GM18511 (cell line): ENCODE measurements at regions not wholly inside any gene's neighbourhood (a gene's known extent, or its start where the extent isn't known, plus 50 kb on each side); places are given as distances from the start of the nearest gene placed in this dataset.
"Not testable (repeated sequence)": the region's sequence is repeated elsewhere in the genome, so short reads cannot be mapped to it uniquely, and the experiment has no call there.

Source experiments
- ATAC-seq: cut with Tn5 transposase; IDR thresholded peaks from one replicate; pipeline ENCODE4 v1.9.1; 2021; ENCODE audit warnings: mild to moderate bottlenecking, moderate library complexity; ENCODE audit not compliant: unreplicated experiment

DNA sequence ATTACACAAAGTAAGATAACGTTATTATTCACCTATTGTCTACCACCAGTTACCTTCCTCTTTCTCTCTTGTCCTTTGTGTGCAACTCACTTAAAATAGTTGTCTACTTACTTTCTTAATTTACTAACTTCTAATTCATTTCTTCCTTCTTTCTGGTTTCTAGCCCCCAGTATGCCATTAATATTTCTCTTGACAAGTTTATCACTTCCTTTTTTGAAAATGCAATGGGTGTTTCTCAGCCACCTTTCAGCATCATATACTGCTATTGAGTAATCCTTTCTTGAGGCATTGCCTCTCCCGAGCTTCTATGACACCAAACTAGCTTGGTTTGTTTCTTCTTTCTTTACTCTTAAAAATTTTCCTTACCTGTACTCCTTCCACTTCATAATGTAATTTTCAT, 633.6 kb downstream of the TMTC2 start:
- no peak for ATAC-seq

DNA sequence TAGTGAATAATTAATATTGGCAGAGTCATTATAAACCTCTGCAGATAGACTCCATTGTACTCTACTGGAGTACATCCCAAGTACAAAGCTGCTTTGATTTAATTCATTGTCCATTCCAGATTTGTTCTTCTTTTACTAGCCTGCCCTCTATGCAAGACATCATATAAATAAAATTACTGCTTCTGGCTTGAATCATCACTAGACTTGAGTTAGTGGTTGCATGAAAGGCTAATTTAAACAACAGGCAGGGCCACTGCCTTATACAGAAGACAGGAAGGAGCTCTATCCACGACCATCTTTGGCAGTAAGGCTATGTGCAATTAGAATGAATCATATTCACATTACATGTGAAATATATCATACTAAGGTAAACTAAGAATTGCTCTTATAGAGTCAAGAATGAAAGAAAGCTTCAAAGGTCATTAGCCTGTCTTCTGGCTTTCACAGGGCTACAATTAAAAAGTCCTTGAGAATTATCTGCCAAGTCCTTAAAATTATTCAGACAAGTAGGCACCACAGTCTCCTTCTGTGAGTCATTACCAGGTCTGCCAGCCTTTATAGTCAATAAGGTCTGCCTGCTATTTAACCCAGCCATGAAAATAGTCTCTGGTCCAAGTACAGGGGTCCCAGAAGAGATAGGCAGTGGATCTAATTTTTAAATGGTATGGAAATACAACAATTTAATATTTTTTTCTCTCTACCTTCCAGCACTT, 631.8 kb downstream of the TMTC2 start:
- no peak for ATAC-seq

DNA sequence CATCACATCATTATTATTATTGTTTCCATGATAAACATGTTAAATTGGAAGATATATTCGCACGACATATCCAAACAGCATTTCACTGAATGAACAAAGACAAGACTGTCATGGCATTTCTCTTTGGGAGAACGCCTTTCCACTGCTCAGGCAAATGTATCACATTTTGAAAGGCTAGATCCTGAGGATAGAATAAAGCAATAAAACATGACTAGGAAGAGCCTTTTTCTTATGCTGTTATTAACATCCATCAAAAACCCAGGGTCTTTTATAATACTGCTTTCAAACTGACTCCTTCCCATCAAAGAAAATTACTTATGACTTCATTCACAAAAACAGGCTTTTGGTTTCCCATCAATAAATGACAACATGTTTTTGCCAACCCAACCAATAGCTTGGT, 630.9 kb downstream of the TMTC2 start:
- ATAC-seq = no peak

DNA sequence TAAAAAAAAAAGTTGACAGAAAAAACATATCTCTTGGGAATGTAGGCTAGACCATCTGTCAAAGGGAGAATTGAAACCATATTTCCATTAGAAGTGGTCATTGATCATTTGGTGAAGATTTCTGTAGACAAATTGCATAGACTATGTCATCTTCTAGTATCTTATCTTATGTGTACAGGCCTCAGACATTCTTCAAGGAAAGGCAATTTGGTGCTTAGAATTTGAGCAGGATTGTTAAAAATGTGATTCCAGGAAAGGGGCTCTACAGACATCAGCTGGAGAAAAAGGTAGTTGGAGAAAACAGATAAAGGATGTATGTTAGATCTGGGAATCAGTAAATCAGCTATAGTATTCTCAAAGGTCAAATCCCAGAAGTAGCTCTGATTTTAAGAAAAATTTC, 627.1 kb downstream of the TMTC2 start:
- ATAC-seq = no peak

DNA sequence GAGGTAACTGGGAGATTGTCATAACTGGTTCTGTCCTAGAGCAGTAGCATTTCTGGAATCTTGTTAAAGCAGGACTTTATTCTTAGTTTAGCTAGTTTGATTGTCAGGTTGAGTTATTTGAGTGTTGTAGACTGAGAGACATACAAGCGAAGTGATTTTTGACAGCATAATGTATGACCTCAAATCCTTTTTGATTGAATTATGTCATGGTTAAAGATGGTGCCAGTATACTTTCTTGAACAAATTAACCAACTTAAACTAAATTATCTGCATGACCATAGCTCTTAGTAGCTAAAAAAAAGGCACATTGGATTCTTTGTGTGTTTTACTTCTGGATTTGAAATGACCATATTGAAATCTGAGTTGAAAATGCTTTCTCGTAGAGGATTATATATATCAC, 626.6 kb downstream of the TMTC2 start:
- ATAC-seq = no peak

DNA sequence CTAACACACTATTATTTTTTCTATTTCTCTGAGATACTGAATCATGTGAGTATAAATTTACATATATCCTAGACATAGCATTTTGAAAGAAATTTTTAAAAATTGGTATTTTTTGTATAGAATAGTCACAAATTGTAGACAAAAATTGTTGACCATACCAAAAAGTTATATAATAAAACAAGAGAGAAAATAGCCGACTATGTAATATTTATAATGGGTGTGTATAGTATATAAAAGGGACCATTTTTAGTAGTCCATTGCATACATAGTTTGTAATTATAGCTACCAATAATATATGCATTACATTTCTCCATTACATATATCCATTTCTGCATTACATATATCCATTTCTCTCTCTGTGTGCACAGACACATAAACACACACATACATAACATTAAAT, 590.2 kb downstream of the TMTC2 start:
- no peak for ATAC-seq

DNA sequence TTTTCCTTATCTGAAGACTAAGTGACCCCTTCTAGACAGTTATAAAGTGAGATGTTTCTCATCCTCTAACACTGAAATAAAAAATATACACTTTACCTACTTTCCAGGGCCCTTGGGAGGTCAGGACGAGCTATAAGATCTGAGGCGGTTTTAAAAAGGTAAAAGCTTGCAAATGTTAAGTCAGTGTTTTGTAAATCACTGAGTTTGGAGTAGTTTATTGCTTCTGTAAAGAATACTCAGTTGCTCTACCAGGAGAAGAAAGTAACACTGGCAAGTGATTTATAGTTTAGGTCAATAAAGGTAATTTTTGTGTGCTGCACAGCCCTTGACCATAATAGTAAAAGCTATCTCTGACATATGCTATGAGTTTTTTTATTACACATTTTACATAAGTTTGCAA, 584.5 kb downstream of the TMTC2 start:
- no peak for ATAC-seq

DNA sequence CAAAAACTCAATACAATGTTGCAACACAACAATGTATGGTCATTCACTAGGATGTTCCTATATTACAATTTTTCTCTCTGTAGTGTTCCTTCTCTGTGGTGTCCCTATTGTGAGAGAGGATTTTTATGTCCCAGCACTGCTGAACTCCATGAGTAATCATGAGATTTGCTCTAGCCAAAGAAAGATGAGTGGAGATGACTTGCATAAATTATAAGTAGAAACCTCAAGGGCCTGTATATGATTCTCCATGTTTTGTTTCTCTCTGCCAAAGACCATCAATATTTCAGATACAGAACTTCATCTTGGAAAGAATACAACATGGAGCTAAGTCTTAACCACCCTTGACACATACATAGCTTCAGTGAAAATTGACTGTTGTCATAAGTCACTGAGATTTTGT, 579.1 kb downstream of the TMTC2 start:
- no peak for ATAC-seq

DNA sequence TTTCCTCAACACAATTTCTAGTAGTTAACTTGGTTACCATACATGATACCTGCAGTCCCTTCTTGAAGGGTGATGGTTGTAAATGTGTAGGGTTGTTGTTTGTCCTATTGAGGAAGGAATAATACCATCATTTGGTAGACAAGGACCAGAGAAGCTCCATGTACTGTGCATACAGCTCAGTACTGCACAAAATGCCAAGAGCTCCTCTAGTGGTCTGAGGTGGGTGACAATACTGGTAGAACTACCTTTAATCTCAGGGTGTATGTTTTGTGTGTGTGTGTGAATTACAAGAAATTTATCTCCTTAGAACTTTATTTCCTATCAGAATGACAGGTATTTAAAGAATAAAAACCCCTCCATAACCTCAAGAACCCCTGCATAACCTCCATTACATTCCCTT, 575.3 kb downstream of the TMTC2 start:
- ATAC-seq = no peak

DNA sequence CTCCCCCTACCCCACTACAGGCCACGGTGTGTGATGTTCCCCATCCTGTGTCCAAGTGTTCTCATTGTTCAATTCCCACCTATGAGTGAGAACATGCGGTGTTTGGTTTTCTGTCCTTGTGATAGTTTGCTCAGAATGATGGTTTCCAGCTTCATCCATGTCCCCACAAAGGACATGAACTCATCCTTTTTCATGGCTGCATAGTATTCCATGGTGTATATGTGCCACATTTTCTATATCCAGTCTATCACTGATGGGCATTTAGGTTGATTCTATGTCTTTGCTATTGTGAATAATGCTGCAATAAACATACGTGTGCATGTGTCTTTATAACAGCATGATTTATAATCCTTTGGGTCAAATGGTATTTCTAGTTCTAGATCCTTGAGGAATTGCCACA, 573.4 kb downstream of the TMTC2 start:
- not testable (repeated sequence) for ATAC-seq

DNA sequence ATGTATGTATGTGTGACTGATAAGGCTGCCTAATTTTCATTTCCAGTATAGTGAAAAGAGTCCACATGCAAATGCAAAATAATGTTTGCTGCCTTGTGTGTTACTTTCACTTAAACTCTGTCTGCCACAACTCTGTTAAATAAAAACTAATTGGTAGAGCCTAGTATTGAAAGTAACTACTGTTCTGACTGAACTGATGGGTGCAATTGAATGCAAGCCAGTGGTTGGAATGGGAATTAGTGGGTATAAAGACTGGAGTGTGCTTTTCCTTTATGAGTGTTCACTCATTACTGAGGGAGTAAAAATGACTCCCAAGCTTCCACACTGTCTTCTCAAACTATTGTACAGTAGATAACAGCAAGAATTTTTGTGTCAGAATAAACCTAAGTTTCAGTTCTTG, 571.0 kb downstream of the TMTC2 start:
- no peak for ATAC-seq

DNA sequence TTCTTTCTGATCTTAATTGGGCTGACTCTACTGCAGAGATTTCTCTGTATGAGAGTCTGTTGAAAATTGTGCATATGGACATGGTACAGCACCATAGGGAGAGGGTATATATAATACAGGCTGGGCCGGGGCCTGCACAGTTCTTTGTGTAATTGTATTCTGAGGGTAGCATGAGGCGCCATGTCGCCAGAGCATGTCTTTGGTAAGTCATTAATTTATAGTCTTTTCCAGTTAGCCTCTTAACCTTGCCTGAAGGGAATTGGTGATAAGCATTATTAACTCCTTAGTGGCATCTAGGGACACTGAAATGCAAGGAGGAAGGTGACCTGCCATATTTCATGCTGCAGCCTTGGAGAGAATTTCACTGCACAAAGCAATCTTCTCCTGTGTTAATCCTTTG, 569.9 kb downstream of the TMTC2 start:
- no peak for ATAC-seq

DNA sequence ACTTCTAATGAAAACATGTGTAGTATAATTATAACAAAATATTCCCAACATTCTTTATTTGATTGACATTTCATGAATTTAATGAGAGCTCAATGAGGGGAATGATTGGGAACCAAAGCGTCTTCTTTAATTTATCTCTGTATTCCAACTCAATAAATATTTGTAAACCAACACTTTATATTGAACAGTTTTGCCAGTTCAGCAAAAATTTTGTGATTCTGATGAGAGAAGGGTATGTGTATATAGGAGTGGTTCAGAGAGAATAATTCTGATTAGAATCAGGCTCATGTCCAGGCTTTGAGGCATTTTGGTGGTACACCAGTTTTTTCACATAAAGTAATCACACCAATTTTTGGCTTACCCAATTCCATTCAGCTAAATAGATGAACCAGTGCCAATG, 564.2 kb downstream of the TMTC2 start:
- ATAC-seq = no peak

DNA sequence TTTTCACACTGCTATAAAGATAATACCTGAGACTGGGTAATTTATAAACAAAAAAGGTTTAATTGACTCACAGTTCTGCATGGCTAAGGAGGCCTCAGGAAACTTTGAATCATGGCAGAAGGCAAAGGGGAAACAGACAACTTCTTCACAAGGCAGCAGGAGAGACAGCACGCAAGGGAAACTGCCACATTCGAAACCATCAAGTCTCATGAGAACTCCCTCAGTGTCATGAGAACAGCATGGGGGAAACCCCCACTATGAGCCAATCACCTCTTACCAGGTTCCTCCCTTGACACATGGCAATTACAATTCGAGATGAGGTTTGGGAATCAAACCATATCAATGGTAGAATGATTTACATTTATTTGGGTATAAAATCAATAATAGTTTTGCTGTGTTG, 558.5 kb downstream of the TMTC2 start:
- peak; percentile 50 for ATAC-seq

DNA sequence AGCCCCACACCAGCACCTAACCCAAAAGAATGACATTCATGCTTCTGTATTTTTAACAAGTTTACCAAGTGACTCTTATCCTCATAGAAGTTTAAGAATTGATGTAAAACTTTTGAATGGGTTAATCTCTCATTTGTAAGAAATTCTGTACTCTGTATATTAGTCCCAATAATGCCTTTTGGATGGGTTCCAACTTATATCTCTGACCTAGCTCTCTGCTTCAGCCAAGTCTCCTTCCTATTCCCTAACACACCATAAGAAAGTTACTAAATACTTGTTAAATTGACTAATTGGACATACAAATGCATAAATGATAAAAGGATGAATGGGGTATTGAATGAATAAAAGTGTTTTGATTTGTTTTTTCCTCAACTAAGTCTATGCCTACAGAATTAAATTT, 557.3 kb downstream of the TMTC2 start:
- ATAC-seq = no peak

DNA sequence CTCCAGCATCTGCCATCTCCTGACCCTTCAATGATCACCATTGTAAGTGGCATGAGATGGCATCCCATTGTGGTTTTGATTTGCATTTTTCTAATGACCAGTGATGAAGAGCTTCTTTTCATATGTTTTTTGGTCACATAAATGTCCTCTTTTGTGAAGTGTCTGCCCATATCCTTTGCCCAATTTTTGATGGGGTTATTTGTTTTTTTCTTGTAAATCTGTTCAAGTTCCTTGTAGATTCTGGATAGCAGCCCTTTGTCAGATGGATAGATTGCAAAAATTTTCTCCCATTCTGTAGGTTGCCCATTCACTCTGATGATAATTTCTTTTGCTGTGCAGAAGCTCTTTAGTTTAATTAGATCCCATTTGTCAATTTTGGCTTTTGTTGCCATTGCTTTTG, 547.3 kb downstream of the TMTC2 start:
- ATAC-seq = not testable (repeated sequence)

DNA sequence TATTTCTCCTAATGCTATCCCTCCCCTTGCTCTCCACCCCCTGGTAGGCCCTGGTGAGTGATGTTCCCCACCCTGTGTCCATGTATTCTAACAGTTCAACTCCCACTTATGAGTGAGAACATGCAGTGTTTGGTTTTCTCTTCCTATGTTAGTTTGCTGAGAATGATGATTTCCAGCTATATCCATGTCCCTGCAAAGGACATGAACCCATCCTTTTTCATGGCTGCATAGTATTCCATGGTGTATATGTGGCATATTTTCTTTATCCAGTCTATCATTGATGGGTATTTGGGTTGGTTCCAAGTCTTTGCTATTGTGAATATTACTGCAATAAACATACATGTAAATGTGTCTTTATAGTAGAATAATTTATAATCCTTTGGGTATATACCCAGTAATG, 540.3 kb downstream of the TMTC2 start:
- ATAC-seq = not testable (repeated sequence)

DNA sequence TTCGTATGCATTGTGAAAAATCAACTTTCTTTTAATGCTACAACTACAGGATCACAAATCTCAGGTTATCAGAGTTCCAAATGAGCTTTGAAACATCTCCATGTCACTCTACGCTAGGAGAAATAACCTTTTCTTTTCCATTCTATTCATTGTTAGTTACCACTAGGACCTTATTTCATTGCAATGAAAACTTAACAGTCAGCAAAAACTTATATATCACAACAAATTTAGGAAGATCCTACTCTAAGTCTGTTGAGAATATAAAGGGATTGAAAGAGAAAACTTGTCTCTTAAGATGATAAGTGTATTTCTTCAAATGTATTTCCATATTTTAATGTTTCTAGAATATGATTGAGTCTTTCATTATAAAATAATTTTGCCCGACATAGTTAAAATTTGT, 539.1 kb downstream of the TMTC2 start:
- no peak for ATAC-seq

DNA sequence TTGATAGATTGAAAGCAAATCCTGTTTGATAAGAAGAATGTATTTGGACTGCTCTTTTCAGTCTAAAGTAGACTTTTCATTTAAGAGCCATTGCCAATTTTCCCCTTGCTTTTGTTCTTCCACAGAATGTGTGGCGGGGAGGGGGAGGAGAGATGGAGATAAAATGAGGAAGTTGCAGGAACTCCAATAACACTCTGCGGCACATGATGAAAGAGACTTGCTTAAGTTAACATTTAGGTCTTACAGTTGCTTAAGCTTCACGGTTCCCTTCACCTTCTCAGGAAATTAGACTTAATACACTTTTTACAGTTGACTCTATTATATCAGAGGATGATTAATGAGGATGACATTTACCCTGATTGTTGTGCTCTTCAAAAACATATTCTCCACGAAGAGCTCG, 537.3 kb downstream of the TMTC2 start:
- no peak for ATAC-seq

DNA sequence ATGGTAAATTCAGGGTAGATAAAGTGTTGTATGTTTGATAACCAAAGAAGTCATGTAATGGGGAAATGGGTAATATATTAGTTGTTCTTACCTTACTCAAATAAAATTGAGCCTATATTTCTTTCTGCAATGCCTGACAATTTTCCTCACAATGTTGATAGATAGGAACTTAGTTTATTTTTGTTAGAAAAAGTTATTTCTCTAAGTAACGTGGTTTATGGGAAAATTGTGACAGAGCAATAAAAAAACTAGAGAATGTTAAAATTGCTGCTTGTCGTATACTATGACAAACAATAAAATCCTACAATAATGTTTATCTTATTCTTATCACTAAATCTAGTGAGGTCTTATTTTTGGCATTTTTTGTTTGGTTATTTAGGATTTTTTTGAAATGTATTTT, 534.1 kb downstream of the TMTC2 start:
- ATAC-seq = no peak

DNA sequence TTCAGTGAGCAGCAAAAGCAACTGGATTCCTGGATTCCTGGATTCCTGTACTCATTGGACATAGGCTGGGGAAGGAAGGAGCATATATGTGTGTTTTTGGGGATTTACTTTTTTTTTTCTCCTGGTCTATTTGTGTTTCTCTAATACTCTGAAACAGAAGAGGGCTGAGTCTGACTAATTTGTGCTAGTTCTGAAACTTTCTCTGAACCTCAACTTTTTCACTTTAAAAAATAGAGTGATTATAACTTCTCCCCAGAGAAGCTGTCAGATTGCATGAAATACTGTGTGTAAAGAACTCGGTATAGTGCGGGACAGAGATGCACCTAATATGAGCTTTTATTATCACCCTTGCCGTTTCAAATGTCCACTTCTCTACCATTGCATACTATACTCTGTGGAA, 529.5 kb downstream of the TMTC2 start:
- ATAC-seq = no peak

DNA sequence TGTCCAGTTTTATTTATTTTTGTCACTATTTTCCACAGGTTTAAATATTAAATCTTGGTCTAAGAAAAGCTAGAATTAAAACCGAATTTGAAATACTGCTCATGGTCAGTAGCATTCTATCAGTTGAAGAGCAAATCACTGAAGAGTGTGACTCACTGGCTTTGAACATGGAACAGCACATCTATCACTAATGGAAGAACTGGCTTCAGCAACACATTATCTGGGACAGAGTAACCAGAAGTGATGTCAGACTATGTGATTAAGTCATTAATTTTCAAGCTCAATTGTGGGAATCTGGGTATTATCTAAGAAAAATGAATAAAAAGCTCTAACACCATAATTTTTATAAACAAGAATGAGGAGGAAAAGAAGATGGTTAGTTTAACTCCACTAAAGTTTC, 527.5 kb downstream of the TMTC2 start:
- ATAC-seq = no peak

DNA sequence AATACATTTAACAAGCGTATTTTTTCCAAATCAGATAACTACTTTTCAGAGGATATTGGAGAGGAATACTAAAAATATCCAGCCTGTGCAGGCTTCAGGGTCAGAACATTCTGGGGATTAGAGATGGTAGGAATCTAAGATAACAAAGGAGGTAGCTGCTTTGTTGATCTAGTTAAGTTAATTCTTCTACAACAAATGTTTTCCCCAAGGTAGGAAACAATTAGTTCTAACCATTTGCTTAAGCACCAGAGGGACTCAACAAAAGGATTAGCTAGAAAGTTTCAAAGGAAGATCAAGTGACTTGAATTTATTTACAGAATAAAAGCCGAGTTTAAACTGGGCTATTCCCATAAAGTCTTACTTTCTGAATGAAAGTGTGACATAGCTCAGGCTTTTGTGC, 524.2 kb downstream of the TMTC2 start:
- no peak for ATAC-seq
